Breast epithelium (tissue), 3 donors: ENCODE measurements at regions not wholly inside any gene's neighbourhood (a gene's known extent, or its start where the extent isn't known, plus 50 kb on each side); places are given as distances from the start of the nearest gene placed in this dataset.
"Not testable (repeated sequence)": the region's sequence is repeated elsewhere in the genome, so short reads cannot be mapped to it uniquely, and the experiment has no call there.

Source experiments
- CTCF ChIP-seq, 3 donors: fragments of 450-650 bp; IDR thresholded peaks; one replicate each; pipeline ENCODE4 v1.5.1; 2016 to 2017; ENCODE audit warnings: antibody characterized with exemption in 3 of 3, mild to moderate bottlenecking in 3 of 3, moderate library complexity in 3 of 3
- POLR2A ChIP-seq: fragments of 450-650 bp; IDR thresholded peaks from one replicate; pipeline ENCODE4 v1.6.1; 2016; ENCODE audit warnings: antibody characterized with exemption, mild to moderate bottlenecking, moderate library complexity
- POLR2AphosphoS5 ChIP-seq, 3 donors: sonication (generic); formaldehyde crosslinking; IDR thresholded peaks; one replicate each; pipeline ENCODE4 v1.6.1; 2017; ENCODE audit warnings: antibody characterized with exemption in 3 of 3

- not testable (repeated sequence) for TF ChIP-seq CTCF (IDR thresholded peaks at IDR 0.05); POLR2A; POLR2AphosphoS5 (IDR thresholded peaks at IDR 0.05)
These were observed 108.7 kb upstream of the NUTM2F start for GRCh38 chr9:94437128-94437527.
